GM12878 (cell line): ENCODE measurements at regions not wholly inside any gene's neighbourhood (a gene's known extent, or its start where the extent isn't known, plus 50 kb on each side); places are given as distances from the start of the nearest gene placed in this dataset.

Experiments
- CTCF ChIP-seq, 3 experiments: IDR thresholded peaks in 2 of 3; conservative IDR thresholded peaks in 1 of 3; 2 replicates each; pipeline ENCODE4 v1.5.1; 2011; ENCODE audit warnings: low read depth in 3 of 3, low read length in 3 of 3, mild to moderate bottlenecking in 3 of 3, control low read depth in 2 of 3, moderate library complexity in 2 of 3, inconsistent platforms in 1 of 3, mixed read lengths in 1 of 3; ENCODE audit not compliant: control insufficient read depth in 2 of 3, insufficient read depth in 1 of 3; ENCODE audit errors: extremely low read depth in 1 of 3
- GABPA ChIP-seq: IDR thresholded peaks from 2 replicates; pipeline ENCODE4 v1.6.1; 2014; ENCODE audit warnings: antibody characterized with exemption, low read depth, mild to moderate bottlenecking, inconsistent platforms
- REST ChIP-seq: IDR thresholded peaks from 2 replicates; pipeline ENCODE4 v1.6.1; 2012; ENCODE audit warnings: mild to moderate bottlenecking, low read depth, low read length
- USF2 ChIP-seq: IDR thresholded peaks from 2 replicates; pipeline ENCODE4 v1.6.1; 2011; ENCODE audit warnings: low read depth, low read length, improper control_type of control experiment, borderline replicate concordance
- ZNF217 ChIP-seq: fragments of 450-650 bp; IDR thresholded peaks from 2 replicates; pipeline ENCODE4 v1.6.1; 2017; ENCODE audit warnings: antibody characterized with exemption, mild to moderate bottlenecking

- TF ChIP-seq REST (no peak), CTCF (IDR thresholded peaks at IDR 0.05 in 2 of 3, conservative IDR thresholded peaks at IDR 0.05 in 1 of 3; ENCODE audit: control insufficient read depth in 2 of 3, extremely low read depth in 1 of 3, insufficient read depth in 1 of 3, low read depth in 3 of 3, low read length in 3 of 3) (no peak), USF2 (no peak), ZNF217 (no peak), GABPA (no peak)
These were observed 323.1 kb upstream of the ACTBL2 start for GRCh38 chr5:57805732-57806131.
